RPMI7951 (cell line): ENCODE measurements at regions not wholly inside any gene's neighbourhood (a gene's known extent, or its start where the extent isn't known, plus 50 kb on each side); places are given as distances from the start of the nearest gene placed in this dataset.

ENCODE experiments used
- DNase-seq: peaks from one replicate; pipeline ENCODE4 v3.0.0-alpha.2; 2012; ENCODE audit warnings: low read depth

DNA sequence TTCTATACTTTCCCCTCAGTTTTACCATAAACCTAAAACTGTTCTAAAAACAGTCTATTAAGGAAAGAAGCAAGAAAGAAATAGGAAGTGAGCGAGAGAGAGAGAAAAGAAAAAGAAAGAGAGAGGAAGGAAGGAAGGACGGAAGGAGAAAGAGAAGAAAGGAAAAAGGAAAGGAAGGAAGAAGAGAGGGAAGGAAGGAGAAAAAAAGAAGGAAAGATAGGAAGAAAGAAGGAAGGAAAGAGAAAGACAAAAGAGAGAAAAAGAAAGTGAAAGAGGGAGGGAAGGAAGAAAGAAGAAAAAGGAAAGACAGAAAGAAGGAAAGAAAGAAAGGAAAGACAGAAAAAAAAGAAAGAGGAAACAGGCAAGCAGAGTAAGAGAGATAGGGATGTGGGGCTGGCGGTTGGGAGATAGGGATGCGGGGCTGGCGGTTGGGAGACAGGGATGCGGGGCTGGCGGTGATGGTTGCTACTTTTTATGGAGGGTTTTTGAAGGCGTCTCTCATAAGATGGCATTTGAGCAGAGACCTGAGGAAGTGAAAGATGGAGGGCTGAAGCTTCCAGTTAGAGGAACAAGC is 70.4 kb upstream of the IRF2BP2 start:
- DNase-seq, result no peak

- DNase-seq, result peak; percentile 81
Observed at GRCh38 chr1:234676103-234676594, 66.2 kb upstream of the IRF2BP2 start.

- no peak for DNase-seq
Observed at GRCh38 chr1:234675572-234675971, 65.6 kb upstream of the IRF2BP2 start.

GRCh38 chr1:234675006-234675405 is 65.0 kb upstream of the IRF2BP2 start:
- no peak for DNase-seq

DNA sequence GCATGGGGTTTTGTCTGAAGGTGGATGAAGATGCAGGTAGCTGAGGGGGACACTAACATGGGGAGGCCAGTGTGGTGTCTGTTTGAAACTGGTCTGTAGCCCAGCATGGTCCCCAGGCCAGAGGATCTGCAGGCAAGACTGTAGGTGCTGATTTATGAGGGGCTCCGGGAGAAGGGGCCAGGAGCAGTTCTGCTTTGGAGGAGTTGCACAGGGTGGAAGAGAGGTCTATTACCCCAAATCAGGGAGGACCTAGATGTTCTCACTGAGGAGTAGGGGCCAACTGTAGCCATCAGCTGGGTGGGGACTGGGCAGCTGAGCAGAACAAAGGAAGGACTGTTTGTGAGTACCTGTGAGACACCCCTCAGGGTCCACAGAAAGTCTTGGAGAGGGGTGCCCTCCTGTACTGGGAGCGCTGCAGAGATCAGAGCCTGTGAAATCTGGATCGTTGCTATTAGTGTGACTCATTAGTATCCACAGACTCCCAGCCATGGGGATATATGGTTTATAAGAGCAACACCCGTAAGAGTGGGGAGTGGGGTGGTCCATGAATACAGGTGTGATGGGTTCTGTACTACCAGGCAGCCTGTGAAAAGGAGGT is 64.3 kb upstream of the IRF2BP2 start:
- DNase-seq, result no peak

GRCh38 chr1:234672349-234673135 is 62.6 kb upstream of the IRF2BP2 start:
- no peak for DNase-seq

GRCh38 chr1:234670967-234671626 is 61.1 kb upstream of the IRF2BP2 start:
- no peak for DNase-seq

GRCh38 chr1:234669499-234669898 is 59.5 kb upstream of the IRF2BP2 start:
- no peak for DNase-seq

DNA sequence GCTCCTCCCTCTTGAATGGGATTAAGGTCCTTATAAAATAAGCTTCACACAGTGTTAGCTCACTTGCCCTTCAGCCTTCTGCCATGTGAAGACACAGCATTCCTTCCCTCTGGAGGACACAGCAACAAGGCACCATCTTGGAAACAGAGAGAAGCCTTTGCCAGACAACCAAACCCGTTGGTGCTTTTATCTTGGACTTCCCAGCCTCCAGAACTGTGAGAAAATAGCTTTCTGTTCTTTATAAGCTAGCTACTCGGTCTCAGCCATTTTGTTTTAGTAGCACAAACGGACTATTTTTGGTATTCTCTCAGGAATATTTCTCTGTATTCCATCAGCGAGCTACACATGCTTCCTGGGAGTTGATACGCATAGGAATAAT is 58.6 kb upstream of the IRF2BP2 start:
- DNase-seq, result no peak

GRCh38 chr1:234667600-234668576 is 57.9 kb upstream of the IRF2BP2 start:
- no peak for DNase-seq

- DNase-seq, result no peak
Observed at GRCh38 chr1:234666761-234667160, 56.8 kb upstream of the IRF2BP2 start.

- no peak for DNase-seq
Observed at GRCh38 chr1:234665975-234666605, 56.1 kb upstream of the IRF2BP2 start.

DNA sequence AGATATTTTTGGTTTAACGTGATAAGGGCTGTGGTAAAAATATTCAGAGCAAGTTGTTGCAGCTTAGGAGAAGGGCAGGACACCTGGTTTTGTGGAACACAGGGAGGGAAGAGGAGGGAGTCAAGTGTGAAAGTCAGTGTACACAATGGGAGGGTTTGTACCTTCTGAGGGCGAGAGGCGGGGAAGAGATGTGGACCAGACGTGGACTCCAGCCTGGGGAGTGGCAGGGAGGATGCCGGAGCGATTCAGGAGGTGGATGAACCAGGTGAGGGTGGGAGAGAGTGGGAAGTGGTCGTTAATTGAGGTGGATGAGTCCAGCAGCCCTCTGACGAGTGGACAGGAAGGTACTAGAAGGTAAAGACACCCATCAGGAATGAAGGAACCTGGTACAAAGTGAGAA is 52.2 kb upstream of the IRF2BP2 start:
- no peak for DNase-seq

- DNase-seq, result no peak
Observed at GRCh38 chr1:234661317-234661928, 51.4 kb upstream of the IRF2BP2 start.

GRCh38 chr1:234660536-234661316 is 50.7 kb upstream of the IRF2BP2 start:
- DNase-seq, result no peak
